HG02759 (cell line): ENCODE measurements at regions not wholly inside any gene's neighbourhood (a gene's known extent, or its start where the extent isn't known, plus 50 kb on each side); places are given as distances from the start of the nearest gene placed in this dataset.

ENCODE experiments used
- ATAC-seq: cut with Tn5 transposase; IDR thresholded peaks from one replicate; pipeline ENCODE4 v1.9.1; 2021; ENCODE audit warnings: mild to moderate bottlenecking, moderate library complexity; ENCODE audit not compliant: unreplicated experiment

DNA sequence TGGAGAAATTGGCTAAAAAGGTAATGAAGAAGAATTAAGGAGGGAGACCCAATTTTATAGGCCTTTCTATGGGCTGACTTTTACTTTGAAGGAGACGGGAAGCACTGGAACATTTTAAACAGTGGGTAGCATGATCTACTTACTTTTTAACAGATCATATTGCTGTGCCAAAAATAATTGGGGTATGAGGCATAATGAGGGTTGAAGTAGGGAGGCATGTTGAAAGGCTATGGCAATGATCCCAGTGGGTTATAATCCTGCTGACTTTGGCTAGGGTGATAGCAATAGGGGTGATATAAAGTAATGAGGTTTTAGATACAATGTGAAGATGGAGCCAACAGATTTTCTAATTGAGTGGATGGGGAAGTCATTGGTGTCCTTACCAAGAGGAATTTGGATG is 73.2 kb downstream of the GPR37 start:
- ATAC-seq, result no peak

DNA sequence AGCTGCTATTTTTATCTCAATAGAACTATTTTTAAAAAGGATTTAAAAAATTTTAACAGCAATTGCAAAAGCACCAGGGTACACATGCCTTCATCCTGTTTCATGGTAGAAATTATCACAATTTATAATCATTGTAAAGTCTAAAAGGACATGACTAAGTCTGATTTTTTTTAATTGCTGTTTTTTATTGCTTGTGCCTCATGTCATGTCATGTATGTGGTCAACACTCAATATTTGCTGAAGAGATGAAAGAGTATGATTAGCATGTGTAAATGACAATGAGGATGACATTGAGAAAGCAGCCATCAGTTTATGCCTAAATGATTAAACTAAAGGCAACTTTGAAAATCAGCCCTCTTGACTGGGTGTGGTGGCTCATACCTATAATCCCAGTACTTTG is 74.8 kb downstream of the GPR37 start:
- no peak for ATAC-seq

DNA sequence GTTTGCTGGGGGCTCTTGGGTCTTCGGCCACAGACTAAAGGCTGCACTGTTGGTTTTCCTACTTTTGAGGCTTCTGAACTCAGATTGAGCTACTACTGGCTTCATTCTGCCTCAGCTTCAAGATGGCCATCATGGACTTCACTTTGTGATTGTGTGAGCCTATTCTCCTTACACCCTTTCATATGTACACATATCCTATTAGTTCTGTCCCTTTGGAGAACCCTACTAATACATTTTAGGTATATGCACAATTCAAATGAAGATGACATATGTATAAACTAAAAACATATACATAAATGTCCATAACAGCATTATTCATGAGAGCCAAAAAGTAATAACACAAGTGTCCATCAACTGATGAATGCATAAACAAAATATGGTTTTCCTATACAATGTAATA is 75.7 kb downstream of the GPR37 start:
- no peak for ATAC-seq

DNA sequence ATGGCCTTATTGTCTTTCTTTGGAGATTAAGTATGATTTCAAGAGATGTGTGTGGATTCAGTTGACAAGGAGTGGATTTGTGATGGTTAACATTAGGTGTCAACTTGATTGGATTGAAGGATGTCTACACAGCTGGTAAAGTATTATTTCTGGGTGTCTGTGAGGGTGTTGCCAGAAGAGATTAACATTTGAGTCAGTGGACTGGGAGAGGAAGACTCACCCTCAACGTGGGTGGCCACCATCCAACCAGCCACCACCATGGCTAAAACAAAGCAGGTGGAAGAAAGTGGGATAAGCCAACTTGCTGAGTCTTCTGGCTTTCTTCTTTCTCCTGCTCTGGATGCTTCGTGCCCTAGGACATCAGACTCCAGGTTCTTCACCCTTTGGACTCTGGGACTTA is 76.1 kb downstream of the GPR37 start:
- no peak for ATAC-seq

DNA sequence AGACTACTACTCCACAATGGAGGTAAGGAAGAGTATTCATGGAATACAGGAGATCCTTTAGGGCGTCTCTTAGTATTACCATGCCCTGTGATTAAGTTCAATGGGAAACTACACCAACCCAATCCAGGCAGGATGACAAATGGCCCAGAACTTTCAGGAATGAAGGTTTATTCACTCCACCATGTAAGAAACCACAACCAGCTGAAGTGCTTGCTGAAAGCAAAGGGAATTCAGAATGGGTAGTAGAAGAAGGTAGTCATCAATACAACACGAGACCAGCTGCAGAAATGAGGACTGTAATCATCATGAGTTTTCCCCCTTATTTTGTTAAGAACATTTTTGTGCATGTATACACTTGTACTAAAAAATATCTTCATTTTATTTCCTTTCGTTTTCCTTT is 76.6 kb downstream of the GPR37 start:
- no peak for ATAC-seq

DNA sequence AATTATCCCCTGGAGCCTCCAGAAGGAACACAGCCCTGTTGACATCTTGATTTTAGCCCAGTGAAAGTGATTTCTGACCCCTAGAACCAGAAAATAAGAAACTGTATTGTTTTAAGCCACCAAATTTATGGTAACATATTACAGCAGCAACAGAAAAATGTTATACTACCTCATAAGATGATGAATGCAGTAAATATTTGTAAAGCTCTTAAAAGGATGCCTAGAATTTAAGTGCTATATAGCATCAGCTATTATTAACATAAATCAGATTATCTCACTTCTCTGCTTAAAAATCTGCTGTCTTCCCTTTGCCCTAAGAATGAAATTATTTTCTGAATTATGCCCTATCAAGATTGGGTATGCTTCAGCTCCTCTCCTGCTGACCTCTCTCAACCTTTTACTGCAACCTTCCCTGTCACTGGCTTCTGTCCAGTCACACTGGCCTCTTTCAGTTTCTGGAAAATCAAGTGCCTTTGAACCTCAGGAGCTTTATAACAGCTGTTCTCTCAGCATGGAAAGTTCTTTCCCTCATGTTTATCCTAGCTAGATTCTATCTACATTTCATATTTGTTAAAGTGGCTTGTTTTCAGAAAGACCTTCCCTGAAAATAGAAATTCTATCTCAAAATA is 78.9 kb downstream of the GPR37 start:
- ATAC-seq, result no peak

DNA sequence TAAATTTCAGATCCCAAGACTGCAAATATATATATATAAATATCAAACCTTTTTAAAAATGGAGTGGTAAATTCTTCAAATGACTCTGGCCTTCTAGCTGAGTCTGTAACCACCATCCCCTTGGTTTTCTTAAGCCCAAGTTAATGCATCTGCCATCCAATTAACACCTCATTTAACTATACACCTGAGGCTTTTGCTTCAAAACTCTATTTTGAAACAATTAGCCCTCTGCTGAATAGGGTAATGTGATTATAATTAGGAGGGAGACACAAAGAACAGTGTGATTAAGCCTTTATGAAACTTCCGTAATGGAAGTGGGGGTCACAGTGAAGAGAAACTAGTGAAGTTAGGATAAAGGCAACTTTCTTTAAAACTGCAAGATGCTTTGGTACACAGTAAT is 83.6 kb downstream of the GPR37 start:
- no peak for ATAC-seq

DNA sequence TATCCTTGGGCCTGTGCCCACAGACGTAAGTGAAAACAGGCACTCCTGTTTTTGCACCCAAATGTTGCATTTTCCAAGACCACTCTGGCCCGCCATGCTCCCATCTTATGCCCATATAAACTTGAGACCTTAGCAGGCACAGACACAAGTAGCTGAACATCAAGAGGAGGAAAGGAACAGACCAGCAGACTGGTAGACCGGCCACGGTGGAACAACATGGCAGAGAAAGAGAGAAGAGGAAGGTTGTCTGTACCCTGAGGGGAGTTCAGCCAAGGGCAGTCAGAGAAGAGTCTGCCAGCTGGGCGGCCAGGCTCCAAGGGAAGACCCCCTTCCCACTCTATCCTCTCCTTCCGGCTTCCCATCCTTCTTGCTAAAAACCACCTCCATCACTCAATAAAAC is 85.3 kb downstream of the GPR37 start:
- ATAC-seq, result no peak

DNA sequence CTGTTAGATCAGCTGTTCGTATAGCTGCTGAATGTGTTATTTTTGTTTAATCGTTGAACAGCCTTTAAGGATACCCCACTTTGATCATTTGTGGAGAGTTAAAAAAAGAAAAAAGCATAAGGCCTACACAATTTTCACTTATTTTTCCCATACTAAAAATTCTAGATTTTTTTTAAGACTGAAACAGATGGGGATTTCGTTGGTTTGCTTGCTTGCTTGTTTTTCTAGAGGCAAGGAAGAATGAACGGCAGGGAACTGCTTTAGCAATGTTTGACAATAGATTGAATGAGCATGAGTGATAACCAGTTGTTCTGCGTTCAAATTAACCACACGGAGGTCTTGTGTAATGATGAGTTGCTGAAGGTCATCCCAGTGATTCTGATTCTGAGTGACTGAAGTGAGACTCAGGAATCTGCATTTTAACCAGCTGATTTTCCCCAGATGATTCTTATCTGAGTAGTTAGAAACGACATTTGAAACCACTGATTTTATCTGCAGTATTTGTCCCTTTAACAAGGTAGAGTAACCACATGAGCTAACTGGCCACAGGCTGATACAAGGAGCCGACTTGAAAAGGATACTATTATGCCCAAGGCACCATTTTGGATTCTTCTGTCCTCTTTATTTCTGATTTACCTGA is 85.9 kb downstream of the GPR37 start:
- ATAC-seq, result no peak

DNA sequence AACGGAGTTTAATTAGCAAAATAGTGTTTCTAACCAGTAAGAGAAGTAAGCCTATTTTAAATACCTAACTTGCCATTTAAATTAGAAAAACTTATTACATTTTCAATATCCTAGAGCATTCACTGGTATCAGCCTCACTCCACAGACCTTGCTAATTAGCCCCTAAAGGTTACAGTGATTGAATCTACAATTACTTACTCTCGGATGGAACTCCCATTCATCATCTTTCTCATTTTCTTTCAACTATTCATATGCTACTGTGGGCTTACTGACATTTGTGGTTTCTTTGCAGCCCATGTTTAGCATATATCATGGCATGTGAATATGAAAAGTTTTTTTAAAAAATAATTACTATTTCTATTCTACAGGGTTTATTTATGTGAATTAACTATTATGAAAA is 86.4 kb downstream of the GPR37 start:
- no peak for ATAC-seq

DNA sequence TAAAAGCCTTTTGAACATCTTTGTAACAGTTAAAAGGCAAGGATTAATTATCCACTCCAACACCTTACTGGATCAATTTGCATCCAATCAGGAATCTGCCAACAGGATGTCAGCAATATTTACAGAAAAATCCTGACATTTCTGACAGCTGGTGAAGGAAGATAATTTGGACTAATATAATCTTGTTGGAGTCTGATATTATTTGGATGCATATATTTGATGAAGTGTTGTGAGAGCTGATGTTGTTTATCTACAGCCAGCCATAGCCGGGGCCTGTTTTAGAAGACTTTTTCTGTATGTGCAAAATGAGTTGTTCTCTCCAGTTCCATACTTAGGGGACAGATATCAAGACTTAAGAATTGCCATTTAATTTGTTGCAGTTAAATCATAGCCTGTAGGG is 91.1 kb downstream of the GPR37 start:
- ATAC-seq, result no peak

DNA sequence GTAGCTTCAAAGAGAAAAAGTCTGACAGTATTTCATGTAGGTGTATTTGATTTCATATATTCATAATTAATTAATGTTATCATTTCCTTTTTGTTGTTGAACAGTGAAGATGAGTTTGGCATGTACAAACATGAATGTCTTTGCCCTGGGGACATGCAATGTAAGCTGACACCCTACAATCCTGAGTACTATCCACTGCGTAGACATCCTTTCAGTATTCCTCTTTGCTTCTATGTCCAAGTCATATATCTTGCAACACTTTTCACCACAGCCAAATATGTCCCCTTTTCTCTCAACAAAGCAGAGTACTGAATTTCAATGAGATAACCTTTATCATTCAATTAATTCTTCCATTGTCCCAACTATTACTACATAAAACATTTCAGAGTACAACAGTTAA is 93.6 kb downstream of the GPR37 start:
- ATAC-seq, result no peak

DNA sequence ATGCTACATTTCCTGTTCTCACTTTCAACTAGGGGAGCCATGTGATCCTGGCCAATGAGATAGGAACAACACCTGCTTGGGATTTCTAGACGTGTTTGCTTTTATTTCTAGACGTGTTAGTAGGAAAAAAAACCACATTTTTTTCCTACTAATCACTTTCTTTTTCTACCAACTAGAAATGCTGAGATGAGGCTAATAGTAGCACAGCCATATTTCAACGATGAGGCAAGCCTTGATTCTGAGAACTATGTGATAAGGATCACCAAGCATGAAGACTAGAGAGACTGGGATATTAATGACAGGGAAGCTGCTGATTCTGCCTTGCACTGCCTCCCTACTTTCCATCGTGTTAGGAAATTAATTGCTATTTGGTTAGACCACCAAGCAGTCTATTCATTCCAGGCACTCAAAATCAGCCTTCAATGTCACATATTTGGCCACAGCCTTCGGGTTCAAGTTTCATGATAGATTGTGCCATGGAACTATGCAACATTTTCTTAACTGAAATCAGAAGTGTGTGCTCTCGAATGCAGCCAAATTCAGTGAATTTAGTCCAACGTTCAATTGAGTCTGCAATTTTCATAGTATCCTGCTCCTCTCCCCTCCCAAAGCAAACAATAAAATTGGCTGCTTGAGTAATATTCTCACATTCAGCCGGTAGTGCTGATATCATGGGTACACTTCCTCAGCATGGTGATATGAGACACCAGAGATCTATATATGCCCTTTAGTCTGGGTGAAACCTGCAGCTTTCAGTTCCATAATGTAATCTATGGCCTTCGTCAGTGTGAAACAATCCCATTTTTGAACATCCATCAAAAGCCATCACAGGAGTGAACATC is 98.1 kb downstream of the GPR37 start:
- no peak for ATAC-seq

DNA sequence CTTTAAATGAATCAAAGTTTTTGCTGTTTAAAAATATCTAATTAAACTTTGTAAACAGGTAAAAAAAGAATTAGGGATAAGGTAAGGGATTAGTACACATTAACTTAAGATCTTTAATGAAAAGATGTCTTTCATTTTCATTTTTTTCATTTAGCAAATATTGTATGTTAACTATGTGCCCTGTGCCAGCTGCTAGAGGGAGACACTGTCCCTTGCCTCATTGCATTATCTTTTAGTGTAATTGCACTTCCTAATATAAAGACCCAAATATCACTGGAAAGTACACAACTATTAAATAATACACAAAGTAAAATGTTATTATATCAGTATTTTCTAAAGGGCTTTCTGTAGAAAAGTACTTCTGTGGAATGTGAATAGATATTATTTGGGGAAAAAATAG is 102.7 kb downstream of the GPR37 start:
- no peak for ATAC-seq

DNA sequence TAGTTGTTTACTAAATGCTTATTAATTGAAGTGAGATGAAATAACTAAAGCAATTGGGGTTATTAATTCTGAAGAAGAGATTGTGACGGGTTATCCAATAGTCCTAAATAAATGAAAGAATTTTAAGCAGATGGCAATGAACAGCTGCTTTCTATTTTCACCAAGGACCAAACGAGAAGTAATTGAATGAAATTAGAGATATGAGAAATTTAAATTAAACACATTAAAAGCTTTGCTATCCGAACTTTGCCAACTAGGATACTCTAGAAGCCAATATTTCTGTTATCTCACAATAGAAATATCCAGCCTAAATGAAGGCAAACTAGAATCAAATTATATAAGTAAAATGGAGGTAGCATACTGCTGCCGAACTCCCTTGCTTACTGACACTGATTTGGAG is 103.2 kb downstream of the GPR37 start:
- ATAC-seq, result no peak

DNA sequence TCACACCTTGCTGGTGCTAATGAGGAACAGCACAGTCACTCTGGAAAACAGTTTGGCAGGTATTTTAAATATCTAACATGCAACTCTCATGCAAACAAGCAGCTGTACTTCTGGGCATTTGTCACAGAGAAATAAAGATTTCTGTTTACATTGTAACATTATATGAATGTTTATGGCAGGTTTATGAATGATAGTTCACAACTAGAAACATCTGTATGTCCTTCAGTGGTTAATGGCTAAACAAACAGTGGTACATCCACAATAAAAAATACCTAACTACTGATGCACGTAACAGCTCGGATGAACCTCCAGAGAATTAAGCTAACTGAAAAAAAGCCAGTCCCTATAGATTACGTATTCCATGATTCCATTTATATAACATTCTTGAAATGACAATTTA is 109.6 kb downstream of the GPR37 start:
- no peak for ATAC-seq

DNA sequence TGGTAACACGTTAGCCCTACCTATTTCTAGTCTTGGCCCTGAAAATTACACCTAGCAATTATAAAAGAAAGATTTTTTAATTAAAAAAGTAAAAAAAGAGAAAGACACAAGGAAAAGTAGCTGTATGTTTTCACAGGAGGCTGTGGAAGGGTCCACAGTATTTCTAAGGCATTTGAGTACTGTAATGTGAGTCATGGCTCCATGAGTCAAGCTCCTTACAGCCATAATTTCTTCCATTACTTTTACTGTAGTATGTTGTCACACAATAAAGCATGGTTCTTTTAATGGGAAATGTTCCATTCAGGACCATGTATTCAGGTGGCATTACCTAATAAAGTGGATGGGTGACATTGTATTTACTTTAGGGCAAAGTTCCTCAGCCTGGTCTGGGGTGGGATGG is 113.4 kb downstream of the GPR37 start:
- no peak for ATAC-seq

DNA sequence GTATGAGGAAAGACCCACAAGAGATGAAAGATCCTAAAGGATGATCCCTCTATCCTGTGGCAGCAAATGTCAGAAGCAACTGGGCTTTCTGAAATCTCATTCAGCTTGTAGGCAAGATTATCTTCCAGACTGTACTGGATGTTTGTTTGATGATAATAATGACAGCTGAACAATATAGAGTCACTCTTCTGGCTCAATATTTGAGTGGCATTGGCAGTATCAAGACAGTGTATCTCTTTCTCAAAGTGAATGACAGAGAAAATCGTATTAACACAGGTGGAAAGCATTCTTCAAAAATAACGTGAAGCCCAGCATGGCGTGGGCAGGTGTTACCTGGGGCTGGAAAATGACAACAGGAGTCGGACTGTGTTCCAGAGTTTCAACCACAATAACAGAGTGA is 114.5 kb downstream of the GPR37 start:
- ATAC-seq, result no peak

DNA sequence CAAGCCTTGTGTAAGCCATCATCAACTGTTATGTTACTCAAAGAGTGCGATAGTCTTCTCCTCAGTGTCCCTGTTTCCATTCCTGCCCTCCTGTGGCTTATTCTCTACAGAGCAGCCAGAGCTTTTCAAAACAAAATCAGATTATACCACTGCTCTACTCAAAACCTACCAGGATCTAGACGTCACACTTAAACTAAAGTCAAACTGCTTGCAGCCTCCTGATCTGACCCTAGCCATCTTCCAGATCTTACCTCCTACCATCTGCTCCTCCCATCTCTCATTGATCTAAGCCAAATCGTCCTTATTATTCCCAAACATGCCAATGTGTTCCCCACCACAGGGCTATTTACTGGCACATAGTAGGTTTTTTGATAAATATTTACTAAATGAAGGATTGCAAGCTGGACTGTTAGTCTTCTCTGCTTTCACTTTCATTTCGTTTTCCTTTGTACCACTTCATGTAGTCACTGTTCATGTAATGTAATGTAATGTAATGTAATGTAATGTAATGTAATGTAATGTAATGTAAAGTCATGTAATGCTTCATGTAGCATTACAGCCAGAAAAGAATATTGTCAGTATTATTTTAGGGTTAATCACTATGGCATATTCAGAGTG is 116.1 kb downstream of the GPR37 start:
- ATAC-seq, result no peak

DNA sequence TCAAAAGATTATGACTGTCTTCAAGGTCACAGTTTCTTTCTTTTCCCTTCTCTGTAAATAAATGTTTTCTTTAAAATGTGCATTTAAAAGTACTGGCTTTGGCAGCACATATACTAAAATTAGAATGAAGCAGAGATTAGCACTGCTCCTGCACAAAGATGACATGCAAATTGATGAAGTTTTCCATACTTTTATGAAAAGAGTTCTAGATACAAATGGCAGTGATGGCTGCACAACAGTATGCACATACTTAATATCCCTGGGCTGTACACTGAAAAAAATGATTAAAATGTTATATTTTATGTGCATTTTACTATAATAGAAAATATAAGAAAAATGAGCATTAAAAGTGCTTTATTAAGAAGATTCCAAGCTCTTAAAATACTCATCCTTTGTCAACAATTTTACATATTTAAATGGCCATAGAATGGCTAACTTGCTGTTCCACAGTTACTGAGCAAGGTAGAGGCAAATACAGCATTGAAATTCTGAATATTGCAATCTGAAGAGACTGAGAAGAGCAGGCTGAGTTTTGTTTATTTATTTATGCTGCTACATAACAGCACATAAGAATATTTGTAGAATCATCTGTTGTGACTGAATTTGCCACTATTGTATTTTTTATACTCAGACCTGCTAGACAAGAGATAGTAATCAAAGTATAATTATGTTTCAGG is 117.8 kb downstream of the GPR37 start:
- ATAC-seq, result no peak

DNA sequence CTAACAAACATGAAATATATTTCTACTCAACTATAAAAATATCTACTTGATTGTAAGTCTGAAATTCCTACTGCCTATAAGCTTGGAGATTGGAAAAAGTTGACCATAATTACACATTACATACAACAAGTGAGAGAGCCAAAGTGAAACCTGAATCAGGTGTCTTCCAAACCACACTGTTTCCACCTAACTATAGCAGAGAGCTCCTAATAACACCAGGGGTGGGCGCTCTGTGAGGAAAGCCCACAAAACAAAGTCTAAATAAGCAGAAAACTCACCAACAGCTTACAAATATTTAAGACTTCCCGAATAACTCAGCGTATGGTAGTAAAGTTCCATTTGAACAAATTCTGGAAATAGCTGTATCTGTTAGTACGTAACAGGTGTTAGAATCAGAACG is 119.9 kb downstream of the GPR37 start:
- no peak for ATAC-seq
